ENCODE measurements at regions not wholly inside any gene's neighbourhood (a gene's known extent, or its start where the extent isn't known, plus 50 kb on each side); places are given as distances from the start of the nearest gene placed in this dataset.
"Not testable (repeated sequence)": the region's sequence is repeated elsewhere in the genome, so short reads cannot be mapped to it uniquely, and the experiment has no call there.

- Histone ChIP-seq H3K27me3 (no peaks in the 10 kb centered on the region), H3K4me1 (no peaks in the 10 kb centered on the region), H3K36me3 (no peaks in the 10 kb centered on the region), H3K27ac (no peak overlapping the region), H3K4me3 (no peak overlapping the region), H3K9me3 (no peaks in the 10 kb centered on the region), H3K9ac (ENCODE audit: low read depth in 2 of 2, low read length in 2 of 2) (no peak overlapping the region)
- TF ChIP-seq CTCF (IDR thresholded peaks at IDR 0.05) = no peak
- DNase-seq = no peak
- intact Hi-C loops (cut with DNase I) = no loop called here
Observed at GRCh38 chr12:90801776-90802175, 153.2 kb downstream of the CCER1 start.

DNA sequence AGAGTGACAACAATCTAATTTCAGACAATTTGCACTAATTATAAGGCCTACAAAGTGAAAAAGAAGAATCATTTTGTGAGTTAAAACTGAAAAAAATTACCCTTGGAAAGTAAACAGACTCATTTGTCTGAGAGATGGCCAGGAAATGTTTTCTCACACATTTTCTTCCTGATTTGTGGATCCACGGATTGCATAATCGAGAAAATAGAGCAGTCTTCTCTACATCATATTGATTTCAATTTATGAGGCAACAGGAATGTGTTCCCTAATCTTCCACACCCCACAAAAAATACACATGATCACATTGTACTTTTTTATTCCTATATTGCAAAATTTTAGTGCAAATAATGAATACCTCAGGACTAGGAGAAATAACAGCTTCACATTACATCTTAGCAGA lies 160.8 kb downstream of the CCER1 start:
- no peak for TF ChIP-seq CTCF (IDR thresholded peaks at IDR 0.05)
- H3K4me1 ChIP-seq = no peaks in the 10 kb centered on the region
- no peak overlapping the region for H3K9ac ChIP-seq (ENCODE audit: low read depth in 2 of 2, low read length in 2 of 2)
- no peak for DNase-seq
- no peaks in the 10 kb centered on the region for H3K36me3 ChIP-seq
- H3K27ac ChIP-seq = no peak overlapping the region
- no peaks in the 10 kb centered on the region for H3K9me3 ChIP-seq
- intact Hi-C loops (cut with DNase I) = no loop called here
- no peaks in the 10 kb centered on the region for H3K27me3 ChIP-seq
- H3K4me3 ChIP-seq = no peak overlapping the region

- intact Hi-C loops (cut with DNase I); H3K36me3 ChIP-seq; H3K4me1 ChIP-seq; H3K9me3 ChIP-seq; H3K27ac ChIP-seq; DNase-seq; H3K4me3 ChIP-seq; H3K9ac ChIP-seq (ENCODE audit: low read depth in 2 of 2, low read length in 2 of 2); H3K27me3 ChIP-seq: not testable (repeated sequence)
Observed at GRCh38 chr12:90792718-90793117, 162.3 kb downstream of the CCER1 start.

- DNase-seq = no peak
- no peak for TF ChIP-seq CTCF (IDR thresholded peaks at IDR 0.05)
- Histone ChIP-seq H3K27me3 (no peaks in the 10 kb centered on the region), H3K36me3 (no peaks in the 10 kb centered on the region), H3K4me1 (no peaks in the 10 kb centered on the region), H3K9me3 (no peaks in the 10 kb centered on the region), H3K27ac (no peak overlapping the region), H3K4me3 (no peak overlapping the region), H3K9ac (ENCODE audit: low read depth in 2 of 2, low read length in 2 of 2) (no peak overlapping the region)
- intact Hi-C loops (cut with DNase I) = no loop called here
Observed at GRCh38 chr12:90791445-90791844, 163.5 kb downstream of the CCER1 start.

GRCh38 chr12:90790747-90791146 lies 164.2 kb downstream of the CCER1 start:
- no peak overlapping the region for H3K27ac ChIP-seq
- no peaks in the 10 kb centered on the region for H3K36me3 ChIP-seq
- DNase-seq = no peak
- H3K4me1 ChIP-seq = no peaks in the 10 kb centered on the region
- no peak overlapping the region for H3K4me3 ChIP-seq
- no peaks in the 10 kb centered on the region for H3K27me3 ChIP-seq
- TF ChIP-seq CTCF (IDR thresholded peaks at IDR 0.05) = no peak
- intact Hi-C loops (cut with DNase I) = no loop called here
- H3K9ac ChIP-seq (ENCODE audit: low read depth in 2 of 2, low read length in 2 of 2) = no peak overlapping the region
- no peaks in the 10 kb centered on the region for H3K9me3 ChIP-seq

DNA sequence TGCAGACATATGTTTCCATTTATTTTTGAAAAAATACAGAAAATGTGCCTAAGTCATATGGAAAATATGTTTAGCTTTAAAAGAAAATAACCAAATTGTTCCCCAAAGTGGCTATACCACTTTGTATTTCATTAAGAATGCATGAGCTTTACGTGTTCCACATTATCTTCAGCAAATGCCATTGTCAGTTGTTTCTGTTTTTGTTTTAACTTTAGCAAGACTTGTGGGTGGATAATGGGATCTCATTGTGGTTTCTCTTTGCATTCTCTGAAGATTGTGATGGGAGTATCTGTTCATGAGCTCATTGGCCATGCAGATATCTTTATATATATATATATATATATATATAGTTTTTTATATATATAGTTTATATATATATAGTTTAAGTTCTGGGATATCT lies 181.5 kb downstream of the CCER1 start:
- no peak for DNase-seq
- no peak for TF ChIP-seq CTCF (IDR thresholded peaks at IDR 0.05)
- H3K9me3 ChIP-seq = no peaks in the 10 kb centered on the region
- intact Hi-C loops (cut with DNase I) = no loop called here
- H3K4me1 ChIP-seq = no peaks in the 10 kb centered on the region
- H3K36me3 ChIP-seq = no peaks in the 10 kb centered on the region
- no peaks in the 10 kb centered on the region for H3K27me3 ChIP-seq
- H3K4me3 ChIP-seq = no peak overlapping the region
- H3K27ac ChIP-seq = no peak overlapping the region
- no peak overlapping the region for H3K9ac ChIP-seq (ENCODE audit: low read depth in 2 of 2, low read length in 2 of 2)

Data from colonic mucosa (tissue), 4 donors.